Right forelimb (tissue), 1 donor: ENCODE measurements at regions not wholly inside any gene's neighbourhood (a gene's known extent, or its start where the extent isn't known, plus 50 kb on each side); places are given as distances from the start of the nearest gene placed in this dataset.
"Not testable (repeated sequence)": the region's sequence is repeated elsewhere in the genome, so short reads cannot be mapped to it uniquely, and the experiment has no call there.

Experiments
- DNase-seq: peaks from one replicate; pipeline ENCODE4 v3.0.0-alpha.2; 2018

GRCh38 chr13:55528434-55528833, 1612.3 kb upstream of the PRR20A start:
- DNase-seq, result no peak

GRCh38 chr13:55534306-55534705, 1606.4 kb upstream of the PRR20A start:
- no peak for DNase-seq

GRCh38 chr13:55538424-55538823, 1602.3 kb upstream of the PRR20A start:
- DNase-seq, result no peak

- no peak for DNase-seq
Observed at GRCh38 chr13:55543053-55543452, 1597.7 kb upstream of the PRR20A start.

GRCh38 chr13:55550624-55551023, 1590.1 kb upstream of the PRR20A start:
- no peak for DNase-seq

- DNase-seq, result no peak
Observed at GRCh38 chr13:55553701-55554100, 1587.0 kb upstream of the PRR20A start.

GRCh38 chr13:55554741-55555140, 1586.0 kb upstream of the PRR20A start:
- DNase-seq, result no peak

GRCh38 chr13:55560331-55560730, 1580.4 kb upstream of the PRR20A start:
- DNase-seq, result no peak

GRCh38 chr13:55563267-55563666, 1577.5 kb upstream of the PRR20A start:
- DNase-seq, result no peak

- no peak for DNase-seq
Observed at GRCh38 chr13:55566334-55566733, 1574.4 kb upstream of the PRR20A start.

- no peak for DNase-seq
Observed at GRCh38 chr13:55566779-55567178, 1573.9 kb upstream of the PRR20A start.

- DNase-seq, result no peak
Observed at GRCh38 chr13:55567721-55568625, 1572.7 kb upstream of the PRR20A start.

- no peak for DNase-seq
Observed at GRCh38 chr13:55569082-55569481, 1571.6 kb upstream of the PRR20A start.

- no peak for DNase-seq
Observed at GRCh38 chr13:55569514-55569913, 1571.2 kb upstream of the PRR20A start.

- DNase-seq, result no peak
Observed at GRCh38 chr13:55570371-55570770, 1570.3 kb upstream of the PRR20A start.

- DNase-seq, result no peak
Observed at GRCh38 chr13:55571237-55571867, 1569.4 kb upstream of the PRR20A start.

- no peak for DNase-seq
Observed at GRCh38 chr13:55572408-55572807, 1568.3 kb upstream of the PRR20A start.

- DNase-seq, result no peak
Observed at GRCh38 chr13:55572862-55573261, 1567.9 kb upstream of the PRR20A start.

GRCh38 chr13:55573565-55573964, 1567.2 kb upstream of the PRR20A start:
- DNase-seq, result no peak

- DNase-seq, result no peak
Observed at GRCh38 chr13:55576389-55576788, 1564.3 kb upstream of the PRR20A start.

- DNase-seq, result no peak
Observed at GRCh38 chr13:55577082-55577846, 1563.5 kb upstream of the PRR20A start.

- no peak for DNase-seq
Observed at GRCh38 chr13:55577847-55578210, 1562.9 kb upstream of the PRR20A start.

GRCh38 chr13:55582294-55582693, 1558.4 kb upstream of the PRR20A start:
- not testable (repeated sequence) for DNase-seq
